ENCODE measurements at regions not wholly inside any gene's neighbourhood (a gene's known extent, or its start where the extent isn't known, plus 50 kb on each side); places are given as distances from the start of the nearest gene placed in this dataset.

- no peak for TF ChIP-seq CTCF (IDR thresholded peaks at IDR 0.05; ENCODE audit: low read depth, low read length)
- no peak for TF ChIP-seq EZH2phosphoT487 (IDR thresholded peaks at IDR 0.05; ENCODE audit: low read depth)
Observed at GRCh38 chrX:49746306-49746705, 50.5 kb upstream of the PAGE1 start.
